ENCODE measurements at regions not wholly inside any gene's neighbourhood (a gene's known extent, or its start where the extent isn't known, plus 50 kb on each side); places are given as distances from the start of the nearest gene placed in this dataset.

GRCh38 chr10:88108115-88108610 lies 244.7 kb downstream of the PTEN start:
- TF ChIP-seq CTCF (IDR thresholded peaks at IDR 0.05) (no peak), EZH2 (IDR thresholded peaks at IDR 0.05) (no peak), EZH2phosphoT487 (IDR thresholded peaks at IDR 0.05) (no peak)

Measured in neural progenitor cell (in vitro differentiated cells).